ENCODE measurements at regions not wholly inside any gene's neighbourhood (a gene's known extent, or its start where the extent isn't known, plus 50 kb on each side); places are given as distances from the start of the nearest gene placed in this dataset.

- TF ChIP-seq TBP (IDR thresholded peaks at IDR 0.05; ENCODE audit: low read depth, low read length) (no peak), ATF3 (IDR thresholded peaks at IDR 0.05; ENCODE audit: insufficient read depth, low read depth, low read length) (no peak), POU5F1 (IDR thresholded peaks at IDR 0.05; ENCODE audit: low read depth, low read length) (no peak), KDM1A (IDR thresholded peaks at IDR 0.05; ENCODE audit: borderline replicate concordance, low read length) (no peak), CEBPB (IDR thresholded peaks at IDR 0.05; ENCODE audit: low read depth, low read length) (no peak), CREB1 (IDR thresholded peaks at IDR 0.05) (no peak)
These were observed 217.5 kb downstream of the MACC1 start (continued) for GRCh38 chr7:19999681-20000080.

Data from H1 (cell line).